WI38 (cell line): ENCODE measurements at regions not wholly inside any gene's neighbourhood (a gene's known extent, or its start where the extent isn't known, plus 50 kb on each side); places are given as distances from the start of the nearest gene placed in this dataset.

Experiments
- H3K4me3 ChIP-seq: 2 replicates; pipeline ENCODE4 v1.5.1; 2011; ENCODE audit warnings: low read depth, mild to moderate bottlenecking, control low read depth, low read length
- CTCF ChIP-seq: IDR thresholded peaks from 2 replicates; pipeline ENCODE4 v1.5.1; 2012; ENCODE audit warnings: low read depth, mild to moderate bottlenecking, control low read depth, low read length

- peak; percentile 81 for TF ChIP-seq CTCF
- H3K4me3 ChIP-seq, result no peak overlapping the region
These were observed 81.7 kb upstream of the ZNF648 start for GRCh38 chr1:182143154-182143657.

- no peak for TF ChIP-seq CTCF
- no peak overlapping the region for H3K4me3 ChIP-seq
These were observed 81.1 kb upstream of the ZNF648 start for GRCh38 chr1:182142621-182143020.

GRCh38 chr1:182141040-182141439, 79.5 kb upstream of the ZNF648 start:
- no peak overlapping the region for H3K4me3 ChIP-seq
- TF ChIP-seq CTCF, result no peak

GRCh38 chr1:182139496-182139895, 78.0 kb upstream of the ZNF648 start:
- H3K4me3 ChIP-seq, result no peak overlapping the region
- no peak for TF ChIP-seq CTCF

- TF ChIP-seq CTCF, result no peak
- H3K4me3 ChIP-seq, result no peak overlapping the region
These were observed 76.0 kb upstream of the ZNF648 start for GRCh38 chr1:182137546-182137945.

GRCh38 chr1:182135946-182136345, 74.4 kb upstream of the ZNF648 start:
- TF ChIP-seq CTCF, result no peak

GRCh38 chr1:182134257-182134656, 72.7 kb upstream of the ZNF648 start:
- H3K4me3 ChIP-seq, result no peak overlapping the region
- no peak for TF ChIP-seq CTCF

More at GRCh38 chr1:182135946-182136345, 74.4 kb upstream of the ZNF648 start:
- no peak overlapping the region for H3K4me3 ChIP-seq
